GM12801 (cell line): ENCODE measurements at regions not wholly inside any gene's neighbourhood (a gene's known extent, or its start where the extent isn't known, plus 50 kb on each side); places are given as distances from the start of the nearest gene placed in this dataset.

Source experiments
- TF ChIP-seq, protein P1 (sequence below): IDR thresholded peaks from one replicate; pipeline ENCODE4 v1.5.1; 2011; ENCODE audit warnings: control low read depth; ENCODE audit not compliant: insufficient read length; ENCODE audit errors: extremely low read depth

DNA sequence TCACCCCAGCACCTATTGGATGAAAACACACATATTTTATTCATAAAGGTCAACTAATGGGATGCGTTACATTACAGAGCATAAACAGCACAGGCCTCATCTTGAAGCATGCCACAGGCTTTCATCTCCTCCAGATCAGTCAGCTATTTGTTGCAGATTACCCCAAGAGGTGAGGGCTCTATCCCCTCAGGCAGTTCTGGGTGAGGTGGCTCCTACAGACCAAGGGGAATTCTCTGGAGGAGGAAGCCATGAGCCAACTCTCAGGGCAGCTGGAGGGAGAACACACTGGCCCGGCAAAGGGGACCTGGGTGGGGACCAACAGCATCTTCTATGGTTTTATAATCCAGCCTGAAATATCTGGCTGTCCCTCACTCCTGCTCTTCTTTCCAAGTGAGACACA lies 126.4 kb upstream of the BTBD3 start:
- TF ChIP-seq, protein P1, sequence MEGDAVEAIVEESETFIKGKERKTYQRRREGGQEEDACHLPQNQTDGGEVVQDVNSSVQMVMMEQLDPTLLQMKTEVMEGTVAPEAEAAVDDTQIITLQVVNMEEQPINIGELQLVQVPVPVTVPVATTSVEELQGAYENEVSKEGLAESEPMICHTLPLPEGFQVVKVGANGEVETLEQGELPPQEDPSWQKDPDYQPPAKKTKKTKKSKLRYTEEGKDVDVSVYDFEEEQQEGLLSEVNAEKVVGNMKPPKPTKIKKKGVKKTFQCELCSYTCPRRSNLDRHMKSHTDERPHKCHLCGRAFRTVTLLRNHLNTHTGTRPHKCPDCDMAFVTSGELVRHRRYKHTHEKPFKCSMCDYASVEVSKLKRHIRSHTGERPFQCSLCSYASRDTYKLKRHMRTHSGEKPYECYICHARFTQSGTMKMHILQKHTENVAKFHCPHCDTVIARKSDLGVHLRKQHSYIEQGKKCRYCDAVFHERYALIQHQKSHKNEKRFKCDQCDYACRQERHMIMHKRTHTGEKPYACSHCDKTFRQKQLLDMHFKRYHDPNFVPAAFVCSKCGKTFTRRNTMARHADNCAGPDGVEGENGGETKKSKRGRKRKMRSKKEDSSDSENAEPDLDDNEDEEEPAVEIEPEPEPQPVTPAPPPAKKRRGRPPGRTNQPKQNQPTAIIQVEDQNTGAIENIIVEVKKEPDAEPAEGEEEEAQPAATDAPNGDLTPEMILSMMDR, result no peak

DNA sequence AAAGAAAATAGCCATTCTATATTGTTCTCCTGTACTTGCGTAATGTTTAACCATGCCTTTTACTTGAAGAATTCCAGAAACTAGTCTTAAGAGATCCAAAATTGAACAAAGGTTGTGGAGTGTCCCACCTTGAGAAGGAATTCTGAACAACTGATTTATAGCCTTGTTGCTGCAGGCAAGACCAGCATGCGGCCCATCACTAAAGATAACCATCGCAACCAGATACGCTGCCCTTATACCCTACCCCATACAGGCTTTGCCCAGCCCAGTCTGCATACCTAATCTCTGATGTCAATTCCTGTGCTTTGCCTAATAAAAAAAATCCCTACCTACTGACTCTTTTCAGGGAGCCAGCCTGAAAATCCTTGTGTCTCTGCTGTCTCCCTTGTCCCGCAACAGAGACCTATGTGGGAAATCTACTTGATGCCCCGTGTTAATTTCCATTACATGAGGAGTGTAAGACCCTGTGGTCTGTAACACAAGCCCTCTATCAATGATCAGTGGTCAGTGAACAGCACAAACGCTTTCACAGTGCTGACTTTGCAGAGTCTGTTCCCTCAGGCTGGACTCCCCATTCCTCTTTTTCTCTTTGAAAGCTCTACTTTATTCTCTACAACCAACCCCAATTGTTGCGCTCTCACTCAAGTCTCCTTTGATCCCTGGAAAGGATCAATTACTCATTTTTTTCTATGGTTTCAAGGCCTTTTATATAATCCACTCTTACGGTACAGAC lies 125.7 kb upstream of the BTBD3 start:
- TF ChIP-seq, protein P1, result no peak

DNA sequence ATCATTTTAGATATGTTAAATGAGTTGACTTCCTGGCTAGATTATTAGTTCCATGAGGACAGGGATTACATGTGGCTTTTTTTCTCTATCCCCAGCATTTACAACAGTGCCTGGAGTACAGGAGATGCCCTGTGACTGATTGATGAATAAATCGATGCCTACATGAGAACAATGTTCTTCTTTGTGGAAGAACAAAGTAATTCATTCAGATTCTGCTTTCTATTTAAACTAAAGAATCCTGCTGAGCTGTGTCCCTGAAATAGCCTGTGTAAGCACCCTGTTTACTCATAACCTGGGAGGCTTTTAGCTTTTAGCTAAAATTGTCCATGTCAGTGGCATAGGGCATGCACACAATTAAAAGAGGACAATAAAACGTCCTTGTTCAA lies 125.1 kb upstream of the BTBD3 start:
- TF ChIP-seq, protein P1, result no peak

DNA sequence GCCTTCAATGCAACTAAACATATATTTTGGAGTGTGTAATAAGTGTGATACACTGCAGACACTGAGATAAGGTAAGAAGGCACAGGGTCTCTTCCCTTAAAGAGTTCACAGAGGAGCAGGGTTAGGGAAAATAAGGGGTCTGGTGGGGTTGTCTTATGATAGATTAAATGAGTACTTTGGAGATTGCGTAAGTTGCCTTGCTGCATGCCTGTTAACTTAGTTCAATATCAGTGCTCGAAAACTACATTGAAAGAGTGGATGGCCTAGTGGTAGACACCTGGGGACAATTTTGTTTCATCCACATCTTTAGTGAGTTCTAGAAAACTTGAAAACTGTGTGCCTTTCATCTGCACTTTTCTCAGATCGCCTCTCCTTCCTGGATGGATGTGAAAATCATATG lies 123.2 kb upstream of the BTBD3 start:
- TF ChIP-seq, protein P1, result no peak

DNA sequence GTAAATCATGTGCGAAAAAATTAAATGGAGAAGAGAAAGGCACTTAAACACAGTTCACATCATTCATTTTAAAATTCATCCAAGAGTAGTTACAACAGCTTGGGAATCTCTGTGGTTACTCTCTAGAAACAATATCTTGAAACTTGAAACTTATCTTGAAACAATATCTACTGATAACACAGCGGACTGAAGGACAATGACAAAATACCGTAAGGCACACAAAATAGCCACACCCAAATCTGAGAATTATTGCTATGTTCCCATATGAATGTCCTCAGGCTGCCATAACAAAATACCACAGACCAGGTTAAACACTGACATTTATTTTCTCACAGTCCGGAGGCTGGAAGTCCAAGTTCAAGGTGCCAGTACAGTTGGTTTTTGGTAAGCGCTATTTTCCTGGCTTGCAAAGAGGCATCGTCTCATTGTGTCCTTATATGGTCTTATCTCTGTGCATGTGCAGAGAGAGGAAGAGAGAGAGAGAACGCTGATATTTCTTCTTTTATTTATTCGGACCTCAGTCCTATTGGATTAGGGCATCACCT lies 122.5 kb upstream of the BTBD3 start:
- TF ChIP-seq, protein P1, result no peak

DNA sequence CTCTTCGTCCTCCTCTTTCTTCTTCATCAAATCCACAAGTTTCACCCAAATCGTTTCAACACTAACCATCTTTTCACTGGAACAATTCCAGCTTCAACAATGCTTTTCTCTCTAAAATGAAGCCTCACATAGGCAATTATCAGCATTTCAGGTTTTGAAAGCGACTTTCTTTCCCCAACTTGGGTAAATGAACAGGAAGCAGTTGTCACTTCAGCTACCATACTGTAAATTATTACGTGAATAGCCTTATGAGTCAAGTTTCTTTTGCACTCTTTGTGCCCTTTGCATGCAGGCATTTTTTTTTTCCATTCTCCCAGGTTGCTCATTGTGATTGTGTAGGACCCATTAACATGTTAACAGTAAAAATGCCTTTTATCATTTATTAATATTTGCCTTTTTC lies 121.7 kb upstream of the BTBD3 start:
- TF ChIP-seq, protein P1, result no peak

DNA sequence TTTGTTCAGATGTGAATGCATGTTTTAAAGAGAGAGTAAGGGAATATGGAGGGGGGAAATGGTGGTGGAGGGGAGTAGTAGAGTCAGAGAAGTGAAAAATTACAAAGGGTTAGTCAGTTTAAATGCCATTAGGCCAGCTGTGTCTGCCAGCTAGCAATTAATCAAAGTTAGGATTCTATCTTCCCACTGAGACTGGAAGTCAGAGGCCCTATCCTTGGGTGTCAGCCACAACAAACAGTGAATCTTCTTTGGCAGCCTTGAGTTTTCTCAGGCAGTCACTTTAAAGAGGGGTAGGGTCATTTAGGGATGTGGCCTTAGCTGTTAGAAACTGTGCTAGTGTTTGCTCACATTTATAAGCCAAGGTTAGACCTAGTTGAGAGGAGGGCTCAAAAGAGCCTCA lies 120.5 kb upstream of the BTBD3 start:
- TF ChIP-seq, protein P1, result no peak
